OCI-LY3 (cell line): ENCODE measurements at regions not wholly inside any gene's neighbourhood (a gene's known extent, or its start where the extent isn't known, plus 50 kb on each side); places are given as distances from the start of the nearest gene placed in this dataset.

Experiments used
- EZH2phosphoT487 ChIP-seq: fragments of 200-600 bp; shearing (Covaris generic); IDR thresholded peaks from 2 replicates; pipeline ENCODE4 v1.6.1; 2018; ENCODE audit warnings: antibody characterized with exemption, mixed run types, low read depth
- TF ChIP-seq, protein P1 (sequence below): fragments of 200-600, 300-600 bp; sonication (generic); IDR thresholded peaks from 2 replicates; pipeline ENCODE4 v1.5.1; 2014; ENCODE audit warnings: antibody characterized with exemption, low read length, low read depth

DNA sequence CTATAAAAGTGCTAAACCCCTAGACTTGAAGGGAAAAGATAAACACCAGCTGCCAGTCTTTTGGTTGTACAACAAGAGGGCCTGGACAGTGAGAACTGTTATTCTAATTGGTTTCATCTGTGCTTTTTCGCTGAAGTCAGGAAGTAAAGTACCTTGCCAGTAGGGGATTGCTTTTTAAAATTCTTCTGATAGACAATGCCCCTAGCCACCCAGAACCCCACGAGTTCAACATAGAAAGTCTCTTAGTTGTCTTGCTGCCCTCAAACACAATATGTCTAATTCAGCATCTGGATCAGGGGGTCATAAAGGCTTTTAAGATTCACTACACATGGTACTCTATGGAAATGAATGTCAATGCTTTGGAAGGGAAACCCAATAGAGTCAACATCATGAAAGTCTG, 289.2 kb downstream of the TBX15 start:
- TF ChIP-seq, protein P1, sequence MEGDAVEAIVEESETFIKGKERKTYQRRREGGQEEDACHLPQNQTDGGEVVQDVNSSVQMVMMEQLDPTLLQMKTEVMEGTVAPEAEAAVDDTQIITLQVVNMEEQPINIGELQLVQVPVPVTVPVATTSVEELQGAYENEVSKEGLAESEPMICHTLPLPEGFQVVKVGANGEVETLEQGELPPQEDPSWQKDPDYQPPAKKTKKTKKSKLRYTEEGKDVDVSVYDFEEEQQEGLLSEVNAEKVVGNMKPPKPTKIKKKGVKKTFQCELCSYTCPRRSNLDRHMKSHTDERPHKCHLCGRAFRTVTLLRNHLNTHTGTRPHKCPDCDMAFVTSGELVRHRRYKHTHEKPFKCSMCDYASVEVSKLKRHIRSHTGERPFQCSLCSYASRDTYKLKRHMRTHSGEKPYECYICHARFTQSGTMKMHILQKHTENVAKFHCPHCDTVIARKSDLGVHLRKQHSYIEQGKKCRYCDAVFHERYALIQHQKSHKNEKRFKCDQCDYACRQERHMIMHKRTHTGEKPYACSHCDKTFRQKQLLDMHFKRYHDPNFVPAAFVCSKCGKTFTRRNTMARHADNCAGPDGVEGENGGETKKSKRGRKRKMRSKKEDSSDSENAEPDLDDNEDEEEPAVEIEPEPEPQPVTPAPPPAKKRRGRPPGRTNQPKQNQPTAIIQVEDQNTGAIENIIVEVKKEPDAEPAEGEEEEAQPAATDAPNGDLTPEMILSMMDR, result no peak
- no peak for TF ChIP-seq EZH2phosphoT487
